Motor neuron (in vitro differentiated cells): ENCODE measurements at regions not wholly inside any gene's neighbourhood (a gene's known extent, or its start where the extent isn't known, plus 50 kb on each side); places are given as distances from the start of the nearest gene placed in this dataset.
A peak's percentile ranks its signal among the peaks of the same experiment; 100 is the strongest.
"Not testable (repeated sequence)": the region's sequence is repeated elsewhere in the genome, so short reads cannot be mapped to it uniquely, and the experiment has no call there.

Experiments
- ATAC-seq, 8 experiments: fragments of 200-7000 bp; cut with Tn5 transposase; replicated peaks in 6 of 8; 2 replicates each; pipeline ENCODE4 v1.8.0; 2021; ENCODE audit warnings: mild to moderate bottlenecking in 8 of 8, moderate library complexity in 8 of 8
- H3K27ac ChIP-seq, 2 donors: fragments of 250-450 bp; sonication (Bioruptor Pico); 2 replicates each; pipeline ENCODE4 v1.9.0; 2021; ENCODE audit warnings: antibody characterized with exemption in 2 of 2, mild to moderate bottlenecking in 2 of 2, moderate library complexity in 1 of 2
- H3K4me1 ChIP-seq, 2 donors: fragments of 250-450 bp; sonication (Bioruptor Pico); replicated peaks in 1 of 2; 2 replicates each; pipeline ENCODE4 v1.6.1; 2021; ENCODE audit warnings: antibody characterized with exemption in 2 of 2, mild to moderate bottlenecking in 2 of 2, moderate library complexity in 1 of 2
- H3K4me3 ChIP-seq, 5 donors: fragments of 250-450 bp; sonication (Bioruptor Pico); 2 replicates each; pipeline ENCODE4 v1.9.0; 2021; ENCODE audit warnings: antibody characterized with exemption in 5 of 5, mild to moderate bottlenecking in 5 of 5, moderate library complexity in 4 of 5
- WGBS, 10 experiments: fragments of 450-650 bp; shearing (Covaris generic); methylation state at CpG; one replicate each; pipeline ENCODE4 v1.0.0; 2022; 5-methylcytosine and 5-hydroxymethylcytosine counted together
- in situ Hi-C, 9 experiments: fragments of 400-800 bp; cut with MboI; loops; one replicate each; pipeline ENCODE4 v1.15.0; 2021; ENCODE audit warnings: low sequenced_read_pairs in 9 of 9, low pct_unique_long_range_greater_than_20kb in 2 of 9; ENCODE audit not compliant: unreplicated experiment in 9 of 9

GRCh38 chr3:72657666-72658065 is 190.6 kb downstream of the SHQ1 start:
- no peak overlapping the region for H3K27ac ChIP-seq
- no peak for ATAC-seq
- WGBS, 10 experiments = 20 to 87% (median 61%) methylated on average over 1 to 4 of the region's 4 CpGs; no CpG with 5 or more reads in 2 of the 10 experiments
- H3K4me3 ChIP-seq = no peak overlapping the region
- in situ Hi-C loops = no loop called here
- H3K4me1 ChIP-seq = peaks cover 24 to 25% of the 10 kb centered on the region in 2 donors

DNA sequence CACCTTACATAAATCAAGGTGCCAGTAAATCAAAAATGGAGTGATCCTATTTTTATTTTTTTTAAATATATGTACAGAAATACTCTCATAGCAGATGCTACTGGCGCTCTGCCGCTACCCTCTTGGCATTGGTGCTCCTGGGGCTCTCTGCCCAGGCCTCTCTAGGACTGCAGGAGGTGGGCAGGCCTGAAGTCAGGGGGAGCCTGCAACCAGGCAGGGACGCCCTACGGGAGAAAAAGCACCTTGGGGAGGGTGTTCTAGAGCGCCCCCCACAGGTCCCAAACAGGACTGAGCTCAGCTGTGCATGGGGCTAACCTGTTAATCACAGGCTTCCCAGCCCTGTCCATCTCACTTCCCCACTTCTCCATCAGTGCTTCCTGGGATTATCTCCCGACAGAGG is 192.5 kb downstream of the SHQ1 start:
- no peak overlapping the region for H3K4me3 ChIP-seq
- peaks cover 22 to 25% of the 10 kb centered on the region in 2 donors for H3K4me1 ChIP-seq
- H3K27ac ChIP-seq = no peak overlapping the region
- WGBS, 10 experiments = 73 to 100% (median 87%) methylated on average over 1 to 3 of the region's 6 CpGs; no CpG with 5 or more reads in 5 of the 10 experiments
- peak in 2 of 8 experiments; percentile 13 to 22 for ATAC-seq
- in situ Hi-C loops = no loop called here

DNA sequence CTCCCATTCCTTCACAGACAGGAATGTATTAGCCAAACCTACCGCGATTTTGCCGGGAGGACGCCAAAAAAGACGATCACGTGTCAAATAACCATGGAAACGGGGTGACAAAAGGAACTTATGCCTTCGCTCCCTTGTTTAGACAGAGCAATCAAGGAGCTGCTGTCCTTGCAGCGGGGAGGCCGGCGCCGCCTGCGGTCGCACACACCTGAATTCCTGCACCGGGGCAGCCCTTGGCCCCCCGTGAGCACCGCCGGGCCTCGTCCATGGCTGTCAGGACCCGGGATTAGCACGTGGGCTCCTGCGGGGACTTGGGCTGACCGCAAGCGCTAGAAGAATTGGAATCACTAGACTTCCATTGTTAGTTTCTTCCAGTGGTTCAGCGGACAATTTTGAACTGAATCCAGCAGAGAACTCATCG is 193.1 kb downstream of the SHQ1 start:
- H3K27ac ChIP-seq = no peak overlapping the region
- peaks cover 19 to 22% of the 10 kb centered on the region in 2 donors for H3K4me1 ChIP-seq
- no peak overlapping the region for H3K4me3 ChIP-seq
- peak in 6 of 8 experiments; percentile 23 to 69 (median 58) for ATAC-seq
- in situ Hi-C loops = no loop called here
- WGBS, 10 experiments = 0 to 44% (median 20%) methylated on average over 2 to 15 of the region's 26 CpGs; no CpG with 5 or more reads in 1 of the 10 experiments

GRCh38 chr3:72652395-72652794 is 195.8 kb downstream of the SHQ1 start:
- H3K4me3 ChIP-seq = no peak overlapping the region
- 54 to 100% (median 63%) methylated on average over 1 to 4 of the region's 4 CpGs; no CpG with 5 or more reads in 2 of the 10 experiments for WGBS, 10 experiments
- no peak overlapping the region for H3K27ac ChIP-seq
- H3K4me1 ChIP-seq = peaks cover 9% of the 10 kb centered on the region in 2 donors
- ATAC-seq = no peak
- in situ Hi-C loops = no loop called here

GRCh38 chr3:72651498-72651897 is 196.7 kb downstream of the SHQ1 start:
- in situ Hi-C loops = no loop called here
- no peak overlapping the region for H3K27ac ChIP-seq
- WGBS, 10 experiments = 63 to 100% (median 86%) methylated on average over 2 of the region's 2 CpGs; no CpG with 5 or more reads in 4 of the 10 experiments
- no peak for ATAC-seq
- no peak overlapping the region for H3K4me3 ChIP-seq
- H3K4me1 ChIP-seq = peaks cover 9% of the 10 kb centered on the region in 2 donors

DNA sequence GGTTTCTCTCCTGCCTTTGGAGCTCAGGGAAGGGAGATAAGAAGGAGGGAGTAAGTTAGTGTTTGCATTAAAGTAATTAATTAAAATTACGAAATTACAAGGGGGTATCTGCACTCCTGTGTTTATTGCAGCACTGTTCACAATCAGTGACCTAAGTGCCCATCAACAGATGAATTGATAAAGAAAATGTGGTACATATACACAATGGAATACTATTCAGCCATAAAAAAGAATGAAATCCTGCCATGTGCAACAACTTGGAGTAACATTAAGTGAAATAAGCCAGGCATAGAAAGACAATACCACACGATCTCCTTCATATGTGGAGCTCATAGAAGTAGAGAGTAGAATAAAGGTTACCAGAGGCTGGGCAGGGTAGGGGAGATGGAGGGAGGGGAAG is 202.0 kb downstream of the SHQ1 start:
- in situ Hi-C loops = no loop called here
- WGBS, 10 experiments = 8 to 83% (median 41%) methylated on average over 1 to 2 of the region's 2 CpGs; no CpG with 5 or more reads in 1 of the 10 experiments
- no peak for ATAC-seq
- no peak overlapping the region for H3K27ac ChIP-seq
- H3K4me3 ChIP-seq = no peak overlapping the region
- H3K4me1 ChIP-seq = peaks cover 0 to 3% of the 10 kb centered on the region in 2 donors

DNA sequence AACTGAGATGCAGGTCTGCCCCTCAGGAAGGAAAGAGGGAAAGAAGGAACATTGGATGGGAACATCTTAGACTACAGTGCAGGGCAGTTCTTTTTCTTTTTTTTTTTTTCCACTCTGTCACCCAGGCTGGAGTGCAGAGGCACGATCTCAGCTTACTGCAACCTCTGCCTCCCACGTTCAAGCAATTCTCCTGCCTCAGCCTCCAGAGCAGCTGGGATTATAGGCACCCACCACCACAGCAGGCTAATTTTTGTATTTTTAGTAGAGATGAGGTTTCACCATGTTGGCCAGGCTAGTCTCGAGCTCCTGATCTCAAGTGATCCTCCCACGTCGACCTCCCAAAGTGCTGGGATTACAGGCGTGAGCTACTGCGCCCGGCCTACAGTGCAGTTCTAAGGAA is 204.6 kb downstream of the SHQ1 start:
- ATAC-seq, H3K4me3 ChIP-seq, H3K27ac ChIP-seq, in situ Hi-C loops, H3K4me1 ChIP-seq: not testable (repeated sequence)
- 50 to 95% (median 66%) methylated on average over 1 to 7 of the region's 8 CpGs; no CpG with 5 or more reads in 4 of the 10 experiments for WGBS, 10 experiments

GRCh38 chr3:72641684-72642083 is 206.6 kb downstream of the SHQ1 start:
- in situ Hi-C loops = no loop called here
- Histone ChIP-seq H3K4me1 (peaks cover 0 to 3% of the 10 kb centered on the region in 2 donors), H3K4me3 (no peak overlapping the region), H3K27ac (no peak overlapping the region)
- ATAC-seq = no peak
- WGBS, 10 experiments = 75 to 90% (median 87%) methylated on average over 2 of the region's 2 CpGs; no CpG with 5 or more reads in 6 of the 10 experiments

GRCh38 chr3:72641072-72641471 is 207.2 kb downstream of the SHQ1 start:
- 71 to 100% (median 83%) methylated on average over 1 to 4 of the region's 4 CpGs; no CpG with 5 or more reads in 1 of the 10 experiments for WGBS, 10 experiments
- no peak for ATAC-seq
- Histone ChIP-seq H3K4me1 (peaks cover 0 to 3% of the 10 kb centered on the region in 2 donors), H3K27ac (no peak overlapping the region), H3K4me3 (no peak overlapping the region)
- in situ Hi-C loops = no loop called here

DNA sequence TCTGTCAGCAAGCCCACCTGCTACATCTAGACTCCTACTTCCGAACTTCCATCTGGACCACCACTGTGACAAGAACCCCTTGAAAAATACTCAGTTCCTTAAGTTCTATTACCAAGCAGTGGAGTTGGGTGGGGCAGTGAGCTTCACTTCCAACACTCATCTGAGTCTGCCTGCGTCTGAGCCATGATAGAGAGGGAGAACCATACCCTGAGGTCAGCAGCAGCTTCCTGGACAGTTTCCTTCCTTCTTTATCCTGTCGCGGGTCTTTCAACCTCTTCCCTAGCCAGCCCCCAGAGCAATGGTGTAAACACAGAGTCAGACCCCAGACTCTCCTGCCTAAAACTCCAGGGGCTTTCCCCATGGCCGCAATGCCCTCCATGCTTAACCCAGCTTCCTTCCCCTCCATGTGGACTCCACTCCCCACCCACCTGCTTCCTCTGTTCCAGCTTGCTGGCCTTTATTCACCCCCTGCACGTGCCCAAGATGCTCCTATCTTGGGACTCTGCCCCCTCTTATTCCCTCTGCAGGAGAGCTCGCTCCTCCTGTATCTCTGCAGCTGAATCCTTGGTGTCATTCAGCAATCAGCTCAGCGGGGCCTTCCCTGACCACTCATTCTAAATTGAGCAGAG is 211.2 kb downstream of the SHQ1 start:
- no peak for ATAC-seq
- Histone ChIP-seq H3K4me3 (no peak overlapping the region), H3K4me1 (no peaks in the 10 kb centered on the region), H3K27ac (no peak overlapping the region)
- WGBS, 10 experiments = 73 to 100% (median 87%) methylated on average over 1 to 8 of the region's 8 CpGs; no CpG with 5 or more reads in 2 of the 10 experiments
- in situ Hi-C loops = no loop called here

- H3K4me1 ChIP-seq = peaks cover 8% of the 10 kb centered on the region in 2 donors
- in situ Hi-C loops = no loop called here
- no peak overlapping the region for H3K4me3 ChIP-seq
- no peak overlapping the region for H3K27ac ChIP-seq
- 75 to 100% (median 94%) methylated on average over 1 to 4 of the region's 4 CpGs for WGBS, 10 experiments
- no peak for ATAC-seq
Observed at GRCh38 chr3:72635551-72635950, 212.7 kb downstream of the SHQ1 start.

GRCh38 chr3:72634128-72634527 is 214.1 kb downstream of the SHQ1 start:
- no peak overlapping the region for H3K27ac ChIP-seq
- H3K4me3 ChIP-seq = no peak overlapping the region
- in situ Hi-C loops = no loop called here
- H3K4me1 ChIP-seq = peaks cover 14 to 18% of the 10 kb centered on the region in 2 donors
- no peak for ATAC-seq
- 27 to 100% (median 70%) methylated on average over 1 to 2 of the region's 2 CpGs; no CpG with 5 or more reads in 3 of the 10 experiments for WGBS, 10 experiments

DNA sequence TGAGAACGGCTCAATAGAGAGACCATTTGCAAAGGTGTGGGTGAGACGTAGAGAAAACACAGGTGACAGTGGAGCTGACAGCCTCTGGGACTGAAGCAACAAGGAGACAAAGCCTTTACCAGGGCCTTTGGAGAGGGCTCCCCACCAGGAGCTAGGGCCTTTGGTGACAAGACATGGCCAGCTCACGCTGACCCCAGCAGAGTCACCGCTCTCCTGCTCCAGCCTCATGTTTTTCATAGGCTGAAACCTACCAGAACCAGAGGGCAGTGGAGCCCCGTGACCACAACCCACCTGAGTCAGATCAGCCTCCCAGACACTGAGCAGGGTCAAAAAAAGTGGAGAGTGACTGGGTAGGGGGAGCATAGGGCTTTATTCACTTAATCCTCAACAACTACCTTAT is 214.7 kb downstream of the SHQ1 start:
- 65 to 100% (median 87%) methylated on average over 2 to 5 of the region's 5 CpGs; no CpG with 5 or more reads in 3 of the 10 experiments for WGBS, 10 experiments
- peaks cover 16 to 19% of the 10 kb centered on the region in 2 donors for H3K4me1 ChIP-seq
- in situ Hi-C loops = no loop called here
- no peak for ATAC-seq
- H3K4me3 ChIP-seq = no peak overlapping the region
- no peak overlapping the region for H3K27ac ChIP-seq

GRCh38 chr3:72633121-72633520 is 215.1 kb downstream of the SHQ1 start:
- no peak for ATAC-seq
- peaks cover 16 to 21% of the 10 kb centered on the region in 2 donors for H3K4me1 ChIP-seq
- no peak overlapping the region for H3K4me3 ChIP-seq
- 0 to 100% (median 62%) methylated on average over 1 to 4 of the region's 4 CpGs; no CpG with 5 or more reads in 2 of the 10 experiments for WGBS, 10 experiments
- no peak overlapping the region for H3K27ac ChIP-seq
- in situ Hi-C loops = no loop called here
